Left renal pelvis (tissue), 4 donors: ENCODE measurements at regions not wholly inside any gene's neighbourhood (a gene's known extent, or its start where the extent isn't known, plus 50 kb on each side); places are given as distances from the start of the nearest gene placed in this dataset.
"Not testable (repeated sequence)": the region's sequence is repeated elsewhere in the genome, so short reads cannot be mapped to it uniquely, and the experiment has no call there.

Experiments used
- DNase-seq, 4 donors: peaks; one replicate each; pipeline ENCODE4 v3.0.0-alpha.2; 2013; ENCODE audit warnings: low read depth in 4 of 4, low spot score in 3 of 4

DNA sequence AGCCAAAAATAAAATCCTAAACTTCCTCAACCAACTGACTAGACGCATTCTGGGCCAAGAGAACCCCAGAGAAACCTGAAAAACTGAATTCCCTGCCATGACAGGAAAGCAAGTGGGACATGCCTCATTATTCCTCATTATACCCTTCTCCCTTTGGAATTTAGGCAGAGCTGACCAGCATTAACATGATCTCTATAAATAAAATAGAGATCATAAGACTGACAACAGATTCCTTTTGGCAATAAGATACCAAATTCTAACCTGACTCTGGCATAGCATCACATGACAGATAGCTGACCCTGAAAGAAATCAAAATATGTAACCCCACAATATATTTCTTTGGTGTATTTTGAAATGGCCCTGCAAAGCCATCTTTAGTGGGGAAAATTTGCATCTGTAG lies 277.8 kb upstream of the SLC14A2 start:
- DNase-seq, result no peak

DNA sequence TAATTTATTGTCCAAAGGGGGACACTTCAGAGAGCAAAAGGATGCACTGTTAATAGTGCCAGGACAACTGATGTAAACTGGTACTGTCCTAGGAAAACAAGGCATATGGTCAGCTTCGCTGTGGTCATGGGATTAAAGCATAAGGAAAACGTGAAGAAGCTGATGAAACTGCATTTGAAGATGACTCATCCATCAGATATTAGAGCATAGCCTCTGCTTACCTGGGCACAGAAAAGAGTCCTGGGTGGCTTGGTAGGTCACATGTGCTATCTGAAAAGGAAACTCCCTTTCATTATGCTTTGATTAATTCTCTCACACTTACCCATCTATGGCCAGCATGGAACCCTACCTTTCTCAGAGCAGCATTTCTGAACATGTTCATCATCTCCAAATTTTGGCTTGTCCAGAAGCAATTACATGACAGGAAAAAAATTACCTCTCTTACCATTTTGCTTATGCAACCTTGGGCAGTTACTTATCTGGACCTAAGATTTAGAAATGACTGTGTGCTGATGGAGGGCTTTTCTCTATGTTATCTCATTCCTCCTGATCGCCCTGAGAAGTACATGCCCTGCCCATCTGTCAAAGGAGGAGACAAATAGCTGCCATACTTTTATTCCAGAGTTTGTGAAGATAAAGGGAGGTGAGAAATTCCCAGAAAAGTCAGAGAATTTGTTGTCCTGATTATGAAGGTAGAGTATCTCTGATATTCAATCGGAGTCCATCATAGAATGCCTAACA lies 275.3 kb upstream of the SLC14A2 start:
- DNase-seq, result no peak

DNA sequence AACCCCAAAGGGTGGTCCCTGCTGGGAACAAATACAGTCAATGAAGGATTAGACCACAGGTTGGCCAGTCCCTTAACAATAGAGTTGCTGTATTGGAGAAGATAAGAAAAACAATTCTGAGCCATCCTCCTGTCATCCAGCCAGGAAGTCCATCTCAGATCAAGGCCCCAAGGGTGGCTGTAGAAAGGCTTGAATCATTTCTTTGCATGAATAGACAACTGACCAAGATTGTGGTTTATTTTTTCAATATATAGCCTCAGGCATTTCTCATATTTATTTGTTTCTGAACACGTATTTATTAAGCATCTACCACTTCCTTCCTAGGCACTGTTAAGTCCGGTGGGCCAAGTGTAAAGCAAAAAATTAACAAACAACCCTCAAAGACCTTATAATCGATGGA lies 274.4 kb upstream of the SLC14A2 start:
- DNase-seq, result no peak

DNA sequence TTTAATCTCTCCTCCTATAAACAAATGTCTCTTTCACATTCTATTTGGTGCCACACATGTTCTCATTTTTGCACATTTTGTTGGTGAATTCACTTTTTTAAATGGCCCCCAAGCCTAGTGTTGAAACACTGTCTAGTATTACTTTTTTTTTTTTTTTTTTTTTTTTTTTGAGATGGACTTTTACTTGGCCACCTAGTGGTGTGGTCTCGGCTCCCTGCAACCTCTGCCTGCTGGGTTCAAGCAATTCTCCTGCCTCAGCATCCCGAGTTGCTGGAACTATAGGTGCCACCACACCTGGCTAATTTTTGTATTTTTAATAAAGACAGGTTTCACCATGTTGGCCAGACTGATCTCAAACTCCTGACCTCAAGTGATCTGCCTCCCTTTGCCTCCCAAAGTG lies 273.8 kb upstream of the SLC14A2 start:
- no peak for DNase-seq

DNA sequence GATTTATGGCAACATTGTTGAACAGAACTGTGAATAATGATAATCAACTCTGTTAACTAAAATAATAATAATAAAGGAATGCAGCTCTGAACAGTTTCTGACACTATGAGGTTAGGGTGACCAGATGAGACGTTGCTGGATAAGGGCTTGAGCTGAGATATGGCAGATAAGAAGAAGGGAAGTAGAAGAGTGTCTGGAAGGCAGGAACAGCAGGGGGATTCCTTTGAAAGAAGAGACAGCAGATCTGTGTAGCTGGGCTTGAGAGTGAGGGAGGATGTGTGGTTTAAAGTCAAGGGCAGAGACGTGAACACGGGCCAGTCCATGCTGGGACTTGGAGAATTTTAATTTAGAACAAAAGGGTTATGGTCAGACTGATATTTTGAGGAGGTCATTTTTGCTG lies 273.1 kb upstream of the SLC14A2 start:
- no peak for DNase-seq

DNA sequence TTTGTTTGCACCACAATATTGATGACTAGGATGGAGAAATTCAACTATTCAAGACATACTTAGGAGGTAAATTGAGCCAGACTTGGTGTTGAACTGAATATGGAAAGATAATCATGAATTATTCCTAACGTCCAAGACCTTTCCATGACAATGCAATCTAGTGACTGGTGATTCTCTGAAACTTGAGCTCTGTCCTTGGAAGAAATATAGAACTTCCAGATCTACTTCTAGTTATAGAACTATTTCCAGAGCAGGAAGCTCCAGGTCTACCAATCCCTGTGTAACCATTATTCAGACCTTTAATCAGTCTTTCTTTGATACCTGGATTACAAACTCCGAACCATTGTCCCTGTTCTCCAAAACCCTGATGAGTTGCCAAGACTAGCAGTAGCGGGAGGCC lies 272.6 kb upstream of the SLC14A2 start:
- no peak for DNase-seq

DNA sequence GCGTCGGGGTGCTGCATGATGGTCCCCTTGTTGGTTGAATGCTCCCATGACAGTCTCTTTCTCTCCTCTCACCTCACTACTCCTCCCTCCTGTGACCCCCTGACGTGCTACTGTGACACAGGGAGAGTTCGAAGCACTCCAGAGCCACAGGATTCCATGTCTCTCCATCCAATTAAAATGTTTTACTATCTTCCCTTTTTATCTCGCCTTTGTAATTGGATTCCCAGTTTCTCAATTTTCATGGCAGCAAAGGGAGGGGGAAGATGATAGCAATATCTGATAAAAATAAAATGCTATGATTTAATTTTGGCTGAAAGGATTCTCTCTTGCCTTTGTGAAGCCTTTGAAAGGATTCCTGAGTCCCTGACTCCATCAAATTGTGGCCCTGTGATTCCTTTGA lies 271.9 kb upstream of the SLC14A2 start:
- no peak for DNase-seq

DNA sequence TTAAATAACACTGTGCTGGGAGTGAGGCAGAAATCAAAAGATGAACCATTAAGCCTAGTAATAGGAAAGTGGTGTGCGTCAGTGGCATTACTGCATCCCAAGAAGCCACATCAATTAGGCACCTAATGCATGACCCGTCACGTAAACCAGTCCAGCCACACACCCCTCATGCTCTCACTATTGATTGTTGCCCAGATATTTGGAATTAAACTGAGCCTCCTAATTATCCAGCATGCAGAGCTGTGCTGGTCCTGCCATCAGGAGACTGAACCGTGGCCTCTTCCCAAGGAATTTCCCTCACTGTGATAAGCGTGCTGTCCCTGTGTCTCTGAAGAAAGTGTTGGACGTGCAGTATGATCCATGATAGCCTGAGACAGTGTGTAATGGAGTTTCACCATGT lies 270.6 kb upstream of the SLC14A2 start:
- DNase-seq, result not testable (repeated sequence)

DNA sequence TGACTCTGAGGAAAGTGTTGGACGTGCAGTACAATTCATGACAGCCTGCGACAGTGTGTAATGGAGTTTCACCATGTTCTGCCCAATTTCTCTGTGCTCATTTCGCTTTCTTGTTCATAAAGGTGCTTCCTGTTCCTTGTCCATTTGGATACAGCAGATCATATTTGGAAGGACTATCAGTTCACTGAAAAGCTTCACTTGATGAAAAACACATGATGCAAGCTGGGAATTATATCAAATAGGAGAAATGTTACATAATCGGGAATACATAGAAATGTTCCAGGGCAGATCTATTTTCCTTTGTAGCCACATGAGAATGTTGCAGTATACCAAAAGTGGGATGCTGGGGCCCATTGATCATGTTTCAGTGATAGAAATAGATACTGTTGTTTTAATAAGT lies 266.3 kb upstream of the SLC14A2 start:
- DNase-seq, result no peak

DNA sequence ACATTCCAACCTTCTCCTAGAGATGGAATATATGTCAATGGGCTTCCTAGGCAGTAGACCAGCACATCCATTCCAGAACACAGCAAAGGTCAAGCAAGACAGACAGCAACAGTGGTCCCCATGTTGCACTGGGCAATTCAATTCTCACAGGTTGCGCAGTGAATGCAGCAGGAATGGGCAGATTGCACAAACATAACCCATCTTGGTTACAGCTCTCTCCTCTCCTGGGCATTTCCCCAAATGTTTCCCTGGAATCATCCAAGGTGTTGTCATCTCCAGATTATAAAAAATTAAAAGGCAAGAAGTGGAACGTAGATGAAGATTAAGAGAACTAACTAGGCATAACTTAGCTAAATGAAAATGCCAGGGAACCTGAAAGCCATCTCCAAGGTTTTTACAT lies 265.8 kb upstream of the SLC14A2 start:
- DNase-seq, result no peak

DNA sequence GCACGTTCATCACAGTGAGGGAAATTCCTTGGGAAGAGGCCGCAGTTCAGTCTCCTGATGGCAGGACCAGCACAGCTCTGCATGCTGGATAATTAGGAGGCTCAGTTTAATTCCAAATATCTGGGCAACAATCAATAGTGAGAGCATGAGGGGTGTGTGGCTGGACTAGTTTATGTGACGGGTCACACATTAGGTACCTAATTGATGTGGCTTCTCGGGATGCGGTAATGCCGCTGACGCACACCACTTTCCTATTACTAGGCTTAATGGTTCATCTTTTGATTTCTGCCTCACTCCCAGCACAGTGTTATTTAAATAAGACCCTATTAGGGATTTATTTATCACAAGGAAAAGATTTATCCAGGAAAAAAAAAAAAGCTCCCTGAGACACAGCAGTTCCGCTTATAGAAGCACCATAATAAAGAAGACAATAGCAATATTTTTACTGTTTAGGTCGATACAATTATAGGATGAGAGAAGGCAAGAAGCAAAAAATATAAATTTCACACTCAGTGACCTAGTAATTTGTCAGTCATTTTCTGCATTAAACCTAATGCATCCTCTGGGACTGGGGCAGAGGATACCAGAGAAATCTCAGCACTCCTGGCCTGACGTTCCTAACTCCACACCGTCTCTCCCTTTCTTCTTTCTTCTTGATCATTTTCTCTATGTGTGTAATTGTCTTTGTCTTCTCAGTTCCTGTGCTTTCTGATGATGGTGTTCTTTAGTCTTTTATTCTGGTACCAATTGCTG lies 264.7 kb upstream of the SLC14A2 start:
- DNase-seq, result no peak

DNA sequence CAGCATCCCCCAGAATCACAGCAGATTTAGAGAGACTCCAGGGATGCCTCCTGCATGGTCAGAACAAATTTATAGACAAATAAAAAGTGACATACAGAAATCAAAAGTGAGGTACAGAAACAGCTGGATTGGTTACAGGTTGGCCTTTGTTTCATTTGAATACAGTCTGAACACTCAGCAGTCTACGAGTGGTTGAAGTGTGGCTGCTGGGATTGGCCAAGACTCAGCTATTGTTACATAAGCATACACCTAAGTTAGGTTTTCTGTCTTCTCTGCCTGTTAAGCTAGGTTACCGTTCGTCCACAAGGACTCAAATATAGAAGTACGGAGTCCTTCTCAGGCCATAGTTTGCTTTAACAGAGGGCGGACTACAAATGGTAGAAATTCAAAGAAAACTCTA lies 262.4 kb upstream of the SLC14A2 start:
- DNase-seq, result no peak

DNA sequence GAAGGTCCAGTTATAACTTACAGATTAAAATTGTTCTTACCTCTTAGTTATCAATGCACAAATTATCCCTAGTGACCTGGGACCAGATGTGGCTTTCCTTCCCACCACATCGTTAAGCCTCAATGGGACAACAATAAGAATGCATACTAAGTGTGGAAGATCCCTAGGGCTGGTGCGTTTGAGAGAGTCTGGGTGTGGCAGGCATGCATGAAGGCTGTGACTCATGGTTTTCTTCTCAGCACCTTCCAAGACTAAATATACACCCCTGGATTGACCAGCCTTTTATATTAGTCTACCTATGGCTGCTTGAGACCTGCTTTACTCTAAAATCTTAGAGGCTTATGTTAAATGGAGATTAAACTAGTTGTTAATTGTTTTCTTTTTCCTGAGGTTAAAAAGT lies 261.7 kb upstream of the SLC14A2 start:
- DNase-seq, result no peak

DNA sequence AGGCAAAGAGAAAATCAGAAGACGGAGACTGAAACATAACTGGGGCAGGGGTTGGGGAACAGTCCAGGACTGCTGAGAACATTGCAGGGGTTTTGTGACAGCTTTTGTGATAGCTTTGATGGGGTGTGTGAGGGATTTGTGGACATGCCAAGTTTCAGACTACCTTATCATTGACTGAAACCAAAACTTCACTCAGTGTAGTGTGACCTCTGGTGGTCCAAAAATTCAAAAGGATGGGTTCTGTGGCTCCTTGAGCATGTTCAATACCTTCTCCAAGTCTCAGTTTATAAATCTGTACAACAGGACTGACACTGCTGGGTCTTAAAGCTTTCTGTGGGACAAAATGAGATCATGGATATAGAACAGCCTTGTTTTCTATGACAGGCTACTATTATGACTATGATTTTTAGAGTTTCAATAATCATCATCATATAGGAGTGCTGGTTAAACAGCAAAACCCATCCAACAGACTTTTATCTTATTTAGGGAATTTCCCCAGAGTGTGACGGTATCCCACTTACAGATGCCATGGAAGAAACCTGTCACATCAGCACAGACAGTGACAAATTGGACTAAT lies 259.2 kb upstream of the SLC14A2 start:
- DNase-seq, result no peak

DNA sequence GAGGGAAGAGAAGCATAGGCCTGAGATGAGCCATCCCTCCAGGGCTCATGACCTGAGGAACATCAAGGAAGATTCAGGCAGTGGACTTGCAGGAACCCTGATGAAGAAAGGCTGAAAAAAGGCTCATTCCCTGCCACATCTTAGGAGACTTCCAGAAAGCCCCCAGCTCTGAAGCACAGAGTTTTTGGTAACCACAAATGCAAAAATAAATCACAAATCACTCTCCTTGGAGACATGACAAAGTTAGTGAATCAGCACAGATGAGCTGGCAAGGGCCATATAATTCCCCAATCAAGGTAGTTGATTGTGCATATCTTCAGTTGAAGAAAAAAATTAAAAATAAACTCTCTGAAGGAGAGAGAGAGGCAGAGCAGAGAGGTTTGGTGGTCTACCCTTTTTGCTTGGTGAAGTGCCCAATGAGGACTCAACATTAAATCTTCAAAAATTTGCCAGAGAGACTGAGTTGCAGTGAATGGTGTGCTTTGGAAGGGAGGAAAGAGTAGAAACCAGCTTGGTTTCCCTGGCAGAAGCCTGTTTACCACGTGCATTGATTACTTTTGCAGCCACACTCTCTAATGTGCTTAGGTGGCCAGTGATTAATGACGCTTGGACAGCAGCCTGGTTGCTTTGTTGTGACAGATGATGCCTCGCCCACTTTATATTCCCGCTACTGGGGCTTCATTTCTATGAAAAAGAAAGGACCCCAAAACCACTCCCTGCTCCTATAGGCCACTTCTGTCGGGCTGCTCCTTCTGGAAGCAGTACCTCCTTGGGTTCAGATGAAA lies 257.4 kb upstream of the SLC14A2 start:
- no peak for DNase-seq

DNA sequence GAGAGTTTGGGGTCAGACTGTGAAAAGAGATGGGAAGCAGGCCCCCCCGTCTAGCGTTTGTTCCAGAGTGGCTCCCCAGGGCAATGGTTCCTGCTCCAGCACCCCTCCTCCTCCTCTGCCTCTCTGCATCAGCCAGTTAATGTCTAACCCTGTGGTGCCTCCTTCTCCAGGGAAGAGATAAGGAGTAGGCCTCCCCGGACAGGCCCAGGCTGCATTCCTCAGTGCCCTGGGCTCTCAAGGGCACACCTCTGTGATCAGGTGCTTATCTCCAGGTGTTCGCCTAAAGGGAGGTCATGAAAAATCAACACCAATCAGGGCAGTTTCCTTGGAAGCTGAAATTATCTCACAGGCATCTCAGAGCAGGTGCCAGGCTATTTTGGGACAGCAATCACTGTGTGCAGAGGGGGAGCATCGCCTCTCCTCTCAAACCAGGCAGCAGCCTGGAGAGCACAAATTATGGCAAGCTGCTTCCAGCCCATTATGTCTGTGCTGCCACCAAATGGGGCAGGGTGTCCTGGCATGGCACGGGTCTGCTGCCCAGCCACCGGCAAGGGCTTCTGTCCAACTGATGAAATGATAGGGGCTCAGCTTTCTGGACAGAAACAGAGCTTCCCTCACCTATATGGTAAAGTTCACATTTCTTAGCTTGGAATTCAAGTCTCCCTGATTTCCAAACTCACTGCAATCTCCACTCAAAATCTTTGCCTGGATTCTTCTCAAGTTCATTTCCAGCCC lies 255.8 kb upstream of the SLC14A2 start:
- DNase-seq, result no peak

DNA sequence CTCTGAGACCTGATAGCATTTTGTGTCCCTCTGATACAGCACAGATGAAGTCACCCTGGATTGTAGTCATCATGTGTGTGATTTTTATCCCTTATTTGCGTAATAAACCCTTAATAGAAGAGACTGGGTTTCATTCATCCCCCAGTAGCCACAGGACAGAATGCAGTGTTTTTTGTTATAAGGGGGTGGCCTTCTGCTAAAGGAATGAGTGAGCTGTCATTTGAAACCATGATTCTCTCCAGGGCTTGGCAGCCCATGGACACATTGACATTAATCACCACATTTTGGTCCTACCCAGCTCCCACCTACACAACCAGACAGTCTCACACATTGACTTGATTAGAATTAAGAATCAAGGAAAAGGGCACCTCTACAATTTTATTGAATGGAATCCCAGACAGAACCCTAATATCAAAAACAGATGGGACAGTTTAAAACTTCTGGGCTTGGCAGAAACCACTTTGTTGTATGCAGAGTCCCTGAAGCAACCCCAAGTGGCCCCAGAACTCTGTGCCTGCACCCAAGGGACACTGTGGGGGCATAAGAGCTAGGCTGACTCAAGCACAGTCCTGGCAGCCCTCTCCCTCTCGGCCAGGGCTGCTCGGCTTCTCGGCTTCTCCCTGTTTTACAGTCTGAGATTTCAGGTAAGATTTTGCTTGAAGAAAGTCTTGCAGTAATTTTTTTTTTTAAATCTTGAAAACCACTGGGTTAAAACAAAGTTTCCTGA lies 254.0 kb upstream of the SLC14A2 start:
- no peak for DNase-seq

DNA sequence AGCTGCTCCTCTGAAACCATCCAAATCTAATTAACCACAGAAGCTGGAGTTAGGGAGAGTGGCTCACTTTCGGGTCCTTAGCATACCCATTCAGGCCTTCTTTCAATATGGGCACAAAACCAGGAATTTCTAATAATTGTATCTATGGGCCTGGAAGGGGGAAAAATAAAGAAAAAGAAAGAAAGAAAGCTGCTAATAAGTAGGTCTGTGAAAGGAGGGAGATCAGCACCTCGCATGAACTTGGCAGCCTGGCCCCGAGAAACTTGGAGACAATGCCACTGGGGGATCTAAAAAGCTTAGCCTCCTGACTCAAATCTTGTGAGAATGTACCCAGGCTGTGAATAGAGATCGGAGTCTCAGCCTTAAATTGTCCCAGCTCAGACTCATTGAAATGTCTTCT lies 252.1 kb upstream of the SLC14A2 start:
- no peak for DNase-seq

DNA sequence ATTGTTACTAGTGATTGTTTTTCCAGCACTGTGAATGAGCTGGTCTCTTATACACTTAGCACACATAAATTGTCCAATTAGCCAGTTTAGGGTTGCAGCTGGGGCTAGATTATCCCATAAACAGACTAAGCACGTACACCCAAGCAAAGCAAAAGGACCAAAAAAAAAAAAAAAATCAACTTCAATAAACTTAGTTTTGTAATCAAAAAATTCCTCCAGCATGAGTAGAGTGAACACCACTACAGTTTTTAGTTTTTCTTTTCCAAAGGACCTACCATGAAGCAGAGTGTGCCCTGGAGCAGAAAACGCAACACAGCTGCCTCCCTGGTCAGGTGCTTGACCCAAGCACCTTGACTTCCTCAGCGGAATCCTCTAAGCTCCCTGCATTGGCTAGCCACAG lies 249.4 kb upstream of the SLC14A2 start:
- no peak for DNase-seq
